ENCODE measurements at regions not wholly inside any gene's neighbourhood (a gene's known extent, or its start where the extent isn't known, plus 50 kb on each side); places are given as distances from the start of the nearest gene placed in this dataset.

- no peak for TF ChIP-seq SYNCRIP (IDR thresholded peaks at IDR 0.05; ENCODE audit: insufficient read depth, low read depth, low read length)
These were observed 123.3 kb downstream of the TMEM26 start (continued) for GRCh38 chr10:61329854-61330253.

GRCh38 chr10:61325223-61325960 is 127.8 kb downstream of the TMEM26 start:
- intact Hi-C loops (cut with micrococcal nuclease; ENCODE audit: unreplicated experiment) = no loop called here
- Histone ChIP-seq H3K9me3 (ENCODE audit: low read length) (0 out of 2 replicates have a peak, but pooled peaks cover 6% of the 10 kb centered on the region), H3K27me3 (ENCODE audit: control insufficient read depth in 1 of 2, insufficient read depth in 2 of 2, low read length in 2 of 2) (no peaks in the 10 kb centered on the region), H3K4me1 (ENCODE audit: insufficient read depth, low read length) (no peaks in the 10 kb centered on the region), H4K20me1 (ENCODE audit: insufficient read depth, low read length) (no peaks in the 10 kb centered on the region), H3K36me3 (replicated peaks in 1 of 2; ENCODE audit: control insufficient read depth in 1 of 2, insufficient read depth in 2 of 2, low read length in 2 of 2) (no peaks in the 10 kb centered on the region), H3K79me2 (ENCODE audit: insufficient read depth, low read length) (no peaks in the 10 kb centered on the region), H3K27ac (ENCODE audit: extremely low read length, insufficient read depth, low read length) (no peak overlapping the region), H3K4me2 (ENCODE audit: low read depth, low read length) (no peak overlapping the region), H3K9ac (ENCODE audit: insufficient read depth, low read depth, low read length) (no peak overlapping the region), H2AFZ (ENCODE audit: low read length) (no peak overlapping the region), H3K4me3 (replicated peaks in 1 of 3; ENCODE audit: insufficient read depth in 1 of 3, low read depth in 2 of 3, low read length in 3 of 3) (no peak overlapping the region)
- 11% methylated on average over 5 of the region's 5 CpGs for WGBS (ENCODE audit: low lambda C conversion rate)
- BruUV-seq (replicated peaks) = no TSS peak
- POLR2A ChIA-PET = no interaction called here
- no peak for ATAC-seq
- no peak for FAIRE-seq
- DNase-seq (ENCODE audit: low spot score) = no peak
- TF ChIP-seq ZNF546 (CRISPR knock-in tag; conservative IDR thresholded peaks at IDR 0.05) = no peak
- TF ChIP-seq BCL6 (CRISPR knock-in tag; IDR thresholded peaks at IDR 0.05) = no peak
- CTCF ChIA-PET (ENCODE audit: low intra/inter-chr PET ratio, low total read pairs) = no interaction called here
- in situ Hi-C loops (cut with HindIII; ENCODE audit: extremely low pct_ligation_motif_present, low pct_unique_long_range_greater_than_20kb) = no loop called here

- intact Hi-C loops (cut with micrococcal nuclease; ENCODE audit: unreplicated experiment) (no loop called here), in situ Hi-C loops (cut with HindIII; ENCODE audit: extremely low pct_ligation_motif_present, low pct_unique_long_range_greater_than_20kb) (no loop called here)
- ChIA-PET CTCF (ENCODE audit: low intra/inter-chr PET ratio, low total read pairs) (no interaction called here), POLR2A (no interaction called here)
- H3K27ac ChIP-seq (ENCODE audit: extremely low read length, insufficient read depth, low read length) = no peak overlapping the region
- no peaks in the 10 kb centered on the region for H4K20me1 ChIP-seq (ENCODE audit: insufficient read depth, low read length)
- H3K9ac ChIP-seq (ENCODE audit: insufficient read depth, low read depth, low read length) = no peak overlapping the region
- H3K79me2 ChIP-seq (ENCODE audit: insufficient read depth, low read length) = no peaks in the 10 kb centered on the region
- no peaks in the 10 kb centered on the region for H3K4me1 ChIP-seq (ENCODE audit: insufficient read depth, low read length)
- H3K36me3 ChIP-seq (replicated peaks in 1 of 2; ENCODE audit: control insufficient read depth in 1 of 2, insufficient read depth in 2 of 2, low read length in 2 of 2) = no peaks in the 10 kb centered on the region
- H2AFZ ChIP-seq (ENCODE audit: low read length) = no peak overlapping the region
- BruUV-seq (replicated peaks) = no TSS peak
- no peak for ATAC-seq
- no peak for DNase-seq (ENCODE audit: low spot score)
- no peak for FAIRE-seq
- no peak overlapping the region for H3K4me3 ChIP-seq (replicated peaks in 1 of 3; ENCODE audit: insufficient read depth in 1 of 3, low read depth in 2 of 3, low read length in 3 of 3)
- H3K4me2 ChIP-seq (ENCODE audit: low read depth, low read length) = no peak overlapping the region
- H3K27me3 ChIP-seq (ENCODE audit: control insufficient read depth in 1 of 2, insufficient read depth in 2 of 2, low read length in 2 of 2) = no peaks in the 10 kb centered on the region
- H3K9me3 ChIP-seq (ENCODE audit: low read length) = no peaks in the 10 kb centered on the region
- TF ChIP-seq NPAS2 (CRISPR knock-in tag; IDR thresholded peaks at IDR 0.05; ENCODE audit: borderline replicate concordance) (no peak), SKI (IDR thresholded peaks at IDR 0.05; ENCODE audit: partially characterized antibody) (no peak), RERE (CRISPR knock-in tag; IDR thresholded peaks at IDR 0.05; ENCODE audit: low read depth) (no peak), KLF16 (CRISPR knock-in tag; IDR thresholded peaks at IDR 0.05) (no peak), MED1 (CRISPR knock-in tag; IDR thresholded peaks at IDR 0.05) (no peak)
- TF ChIP-seq, protein P1, sequence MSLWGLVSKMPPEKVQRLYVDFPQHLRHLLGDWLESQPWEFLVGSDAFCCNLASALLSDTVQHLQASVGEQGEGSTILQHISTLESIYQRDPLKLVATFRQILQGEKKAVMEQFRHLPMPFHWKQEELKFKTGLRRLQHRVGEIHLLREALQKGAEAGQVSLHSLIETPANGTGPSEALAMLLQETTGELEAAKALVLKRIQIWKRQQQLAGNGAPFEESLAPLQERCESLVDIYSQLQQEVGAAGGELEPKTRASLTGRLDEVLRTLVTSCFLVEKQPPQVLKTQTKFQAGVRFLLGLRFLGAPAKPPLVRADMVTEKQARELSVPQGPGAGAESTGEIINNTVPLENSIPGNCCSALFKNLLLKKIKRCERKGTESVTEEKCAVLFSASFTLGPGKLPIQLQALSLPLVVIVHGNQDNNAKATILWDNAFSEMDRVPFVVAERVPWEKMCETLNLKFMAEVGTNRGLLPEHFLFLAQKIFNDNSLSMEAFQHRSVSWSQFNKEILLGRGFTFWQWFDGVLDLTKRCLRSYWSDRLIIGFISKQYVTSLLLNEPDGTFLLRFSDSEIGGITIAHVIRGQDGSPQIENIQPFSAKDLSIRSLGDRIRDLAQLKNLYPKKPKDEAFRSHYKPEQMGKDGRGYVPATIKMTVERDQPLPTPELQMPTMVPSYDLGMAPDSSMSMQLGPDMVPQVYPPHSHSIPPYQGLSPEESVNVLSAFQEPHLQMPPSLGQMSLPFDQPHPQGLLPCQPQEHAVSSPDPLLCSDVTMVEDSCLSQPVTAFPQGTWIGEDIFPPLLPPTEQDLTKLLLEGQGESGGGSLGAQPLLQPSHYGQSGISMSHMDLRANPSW (CRISPR knock-in tag; IDR thresholded peaks at IDR 0.05; ENCODE audit: borderline replicate concordance) = no peak
These were observed 129.5 kb downstream of the TMEM26 start for GRCh38 chr10:61323726-61324125.
